ENCODE measurements at regions not wholly inside any gene's neighbourhood (a gene's known extent, or its start where the extent isn't known, plus 50 kb on each side); places are given as distances from the start of the nearest gene placed in this dataset.
A peak's percentile ranks its signal among the peaks of the same experiment; 100 is the strongest.
"Not testable (repeated sequence)": the region's sequence is repeated elsewhere in the genome, so short reads cannot be mapped to it uniquely, and the experiment has no call there.

GRCh38 chr17:64747938-64748540 lies 85.9 kb upstream of the SMURF2 start:
- Mint-ChIP-seq H3K4me3 (peak overlapping the region in 1 of 8 donors; percentile 3), H3K27me3 (no peaks in the 10 kb centered on the region), H3K27ac (no peak overlapping the region), H3K9me3 (no peaks in the 10 kb centered on the region), H3K36me3 (peaks cover 8 to 16% of the 10 kb centered on the region in 2 donors), H3K4me1 (no peaks in the 10 kb centered on the region)
- no peak for ATAC-seq (ENCODE audit: low read depth in 2 of 2)
- DNase-seq, result no peak

- H3K4me1 Mint-ChIP-seq, result peaks cover 6 to 13% (median 8%) of the 10 kb centered on the region in 3 donors
- no peak overlapping the region for H3K27ac Mint-ChIP-seq
- no peak overlapping the region for H3K4me3 Mint-ChIP-seq
- no peaks in the 10 kb centered on the region for H3K9me3 Mint-ChIP-seq
- no peaks in the 10 kb centered on the region for H3K27me3 Mint-ChIP-seq
- no peak for ATAC-seq (ENCODE audit: low read depth in 2 of 2)
- H3K36me3 Mint-ChIP-seq, result no peaks in the 10 kb centered on the region
- no peak for DNase-seq
These were observed 80.2 kb upstream of the SMURF2 start for GRCh38 chr17:64742326-64742725.

GRCh38 chr17:64741916-64742315 lies 79.8 kb upstream of the SMURF2 start:
- H3K9me3 Mint-ChIP-seq; ATAC-seq (ENCODE audit: low read depth in 2 of 2); H3K27ac Mint-ChIP-seq; H3K36me3 Mint-ChIP-seq; H3K4me3 Mint-ChIP-seq; H3K27me3 Mint-ChIP-seq; DNase-seq: not testable (repeated sequence)
- H3K4me1 Mint-ChIP-seq, result peaks cover 6 to 13% (median 8%) of the 10 kb centered on the region in 3 donors

- H3K27me3 Mint-ChIP-seq, result no peaks in the 10 kb centered on the region
- DNase-seq (no peak), ATAC-seq (ENCODE audit: low read depth in 2 of 2) (no peak)
- H3K4me1 Mint-ChIP-seq, result peaks cover 6 to 13% (median 8%) of the 10 kb centered on the region in 3 donors
- peak overlapping the region in 1 of 8 donors; percentile 30 for H3K4me3 Mint-ChIP-seq
- no peaks in the 10 kb centered on the region for H3K36me3 Mint-ChIP-seq
- H3K9me3 Mint-ChIP-seq, result no peaks in the 10 kb centered on the region
- no peak overlapping the region for H3K27ac Mint-ChIP-seq
These were observed 79.0 kb upstream of the SMURF2 start for GRCh38 chr17:64741038-64741641.

- DNase-seq, result no peak
- no peak overlapping the region for H3K4me3 Mint-ChIP-seq
- no peak overlapping the region for H3K27ac Mint-ChIP-seq
These were observed 77.4 kb upstream of the SMURF2 start for GRCh38 chr17:64739316-64740058.

GRCh38 chr17:64736804-64737492 lies 74.8 kb upstream of the SMURF2 start:
- Mint-ChIP-seq H3K9me3 (no peaks in the 10 kb centered on the region), H3K27me3 (no peaks in the 10 kb centered on the region), H3K36me3 (no peaks in the 10 kb centered on the region), H3K27ac (no peak overlapping the region), H3K4me3 (no peak overlapping the region), H3K4me1 (peaks cover 6 to 11% (median 8%) of the 10 kb centered on the region in 3 donors)
- ATAC-seq (ENCODE audit: low read depth in 2 of 2), result peak; percentile 25 to 64
- peak; percentile 6 for DNase-seq

More at GRCh38 chr17:64739316-64740058, 77.4 kb upstream of the SMURF2 start:
- Mint-ChIP-seq H3K27me3 (no peaks in the 10 kb centered on the region), H3K4me1 (peaks cover 6 to 13% (median 8%) of the 10 kb centered on the region in 3 donors), H3K36me3 (no peaks in the 10 kb centered on the region), H3K9me3 (no peaks in the 10 kb centered on the region)
- ATAC-seq (ENCODE audit: low read depth in 2 of 2), result no peak

GRCh38 chr17:64732336-64733006 lies 70.4 kb upstream of the SMURF2 start:
- ATAC-seq (ENCODE audit: low read depth in 2 of 2), result no peak
- no peaks in the 10 kb centered on the region for H3K27me3 Mint-ChIP-seq
- no peak for DNase-seq
- H3K4me1 Mint-ChIP-seq, result no peaks in the 10 kb centered on the region
- no peaks in the 10 kb centered on the region for H3K36me3 Mint-ChIP-seq
- no peak overlapping the region for H3K4me3 Mint-ChIP-seq
- H3K27ac Mint-ChIP-seq, result peak overlapping the region in 1 of 6 donors; percentile 33
- no peaks in the 10 kb centered on the region for H3K9me3 Mint-ChIP-seq

- not testable (repeated sequence) for ATAC-seq (ENCODE audit: low read depth in 2 of 2); DNase-seq; H3K27ac Mint-ChIP-seq; H3K4me3 Mint-ChIP-seq; H3K36me3 Mint-ChIP-seq; H3K9me3 Mint-ChIP-seq; H3K27me3 Mint-ChIP-seq; H3K4me1 Mint-ChIP-seq
These were observed 67.9 kb upstream of the SMURF2 start for GRCh38 chr17:64730023-64730422.

- no peak for ATAC-seq (ENCODE audit: low read depth in 2 of 2)
- H3K27ac Mint-ChIP-seq, result peak overlapping the region in 1 of 6 donors; percentile 24
These were observed 67.1 kb upstream of the SMURF2 start for GRCh38 chr17:64729201-64729600.

GRCh38 chr17:64728041-64728695 lies 66.1 kb upstream of the SMURF2 start:
- H3K27me3 Mint-ChIP-seq, result no peaks in the 10 kb centered on the region
- H3K9me3 Mint-ChIP-seq, result no peaks in the 10 kb centered on the region
- H3K27ac Mint-ChIP-seq, result no peak overlapping the region

More at GRCh38 chr17:64729201-64729600, 67.1 kb upstream of the SMURF2 start:
- Mint-ChIP-seq H3K36me3 (no peaks in the 10 kb centered on the region), H3K4me1 (no peaks in the 10 kb centered on the region), H3K4me3 (no peak overlapping the region), H3K9me3 (no peaks in the 10 kb centered on the region), H3K27me3 (no peaks in the 10 kb centered on the region)
- DNase-seq, result no peak

GRCh38 chr17:64726025-64726424 lies 63.9 kb upstream of the SMURF2 start:
- not testable (repeated sequence) for ATAC-seq (ENCODE audit: low read depth in 2 of 2); H3K36me3 Mint-ChIP-seq; H3K4me3 Mint-ChIP-seq

More at GRCh38 chr17:64728041-64728695, 66.1 kb upstream of the SMURF2 start:
- H3K4me3 Mint-ChIP-seq, result no peak overlapping the region
- ATAC-seq (ENCODE audit: low read depth in 2 of 2), result no peak
- no peaks in the 10 kb centered on the region for H3K36me3 Mint-ChIP-seq
- H3K4me1 Mint-ChIP-seq, result no peaks in the 10 kb centered on the region
- no peak for DNase-seq

GRCh38 chr17:64724246-64724645 lies 62.1 kb upstream of the SMURF2 start:
- not testable (repeated sequence) for H3K4me3 Mint-ChIP-seq; H3K36me3 Mint-ChIP-seq; H3K27me3 Mint-ChIP-seq; ATAC-seq (ENCODE audit: low read depth in 2 of 2); H3K4me1 Mint-ChIP-seq; DNase-seq; H3K9me3 Mint-ChIP-seq; H3K27ac Mint-ChIP-seq

More at GRCh38 chr17:64726025-64726424, 63.9 kb upstream of the SMURF2 start:
- not testable (repeated sequence) for H3K27ac Mint-ChIP-seq, DNase-seq, H3K4me1 Mint-ChIP-seq, H3K27me3 Mint-ChIP-seq, H3K9me3 Mint-ChIP-seq

GRCh38 chr17:64723781-64724180 lies 61.7 kb upstream of the SMURF2 start:
- Mint-ChIP-seq H3K36me3 (no peaks in the 10 kb centered on the region), H3K27me3 (no peaks in the 10 kb centered on the region), H3K4me1 (no peaks in the 10 kb centered on the region), H3K4me3 (no peak overlapping the region), H3K27ac (no peak overlapping the region), H3K9me3 (no peaks in the 10 kb centered on the region)
- DNase-seq, result no peak
- ATAC-seq (ENCODE audit: low read depth in 2 of 2), result no peak
